ENCODE measurements at regions not wholly inside any gene's neighbourhood (a gene's known extent, or its start where the extent isn't known, plus 50 kb on each side); places are given as distances from the start of the nearest gene placed in this dataset.
"Not testable (repeated sequence)": the region's sequence is repeated elsewhere in the genome, so short reads cannot be mapped to it uniquely, and the experiment has no call there.

- Histone ChIP-seq H3K79me2 (ENCODE audit: insufficient read depth, low read length) (no peaks in the 10 kb centered on the region), H3K14ac (ENCODE audit: insufficient read depth, low read length) (no peak overlapping the region), H3K18ac (ENCODE audit: insufficient read length, low read depth, low read length) (no peak overlapping the region), H4K8ac (replicated peaks; ENCODE audit: insufficient read length, low read depth, low read length) (no peak overlapping the region), H3K4me2 (ENCODE audit: insufficient read depth, insufficient read length, low read length) (no peak overlapping the region), H3K27me3 (ENCODE audit: insufficient read depth, low read length) (no peaks in the 10 kb centered on the region), H3K79me1 (ENCODE audit: insufficient read depth, low read depth, low read length, poor library complexity, severe bottlenecking) (no peaks in the 10 kb centered on the region), H4K5ac (ENCODE audit: insufficient read length, low read depth, low read length) (no peak overlapping the region), H2BK20ac (ENCODE audit: low read depth, low read length, poor library complexity, severe bottlenecking) (no peak overlapping the region), H3K27ac (ENCODE audit: insufficient read length, low read depth, low read length) (no peak overlapping the region), H3K23ac (ENCODE audit: insufficient read length, low read depth, low read length) (no peak overlapping the region), H3K23me2 (ENCODE audit: insufficient read length, low read depth, low read length, poor library complexity, severe bottlenecking) (no peaks in the 10 kb centered on the region), H2BK12ac (ENCODE audit: insufficient read length, low read depth, low read length) (no peak overlapping the region), H2BK5ac (ENCODE audit: insufficient read length, low read length) (no peak overlapping the region), H2AFZ (ENCODE audit: low read length) (no peak overlapping the region), H2AK5ac (ENCODE audit: insufficient read length, low read length) (no peak overlapping the region), H4K91ac (ENCODE audit: insufficient read length, low read depth, low read length) (no peak overlapping the region), H3K56ac (ENCODE audit: insufficient read length, low read depth, low read length) (no peak overlapping the region), H2BK120ac (ENCODE audit: low read depth, low read length, poor library complexity, severe bottlenecking) (no peak overlapping the region), H3K9ac (ENCODE audit: extremely low read depth, insufficient read length, low read length) (no peak overlapping the region), H3T11ph (ENCODE audit: low read length) (no peak overlapping the region), H3K4ac (ENCODE audit: low read depth, low read length) (no peak overlapping the region), H2BK15ac (ENCODE audit: low read depth, low read length) (no peak overlapping the region), H3K9me3 (ENCODE audit: control insufficient read depth, low read depth, low read length) (no peaks in the 10 kb centered on the region), H3K4me1 (ENCODE audit: insufficient read depth, low read length) (no peaks in the 10 kb centered on the region), H4K20me1 (ENCODE audit: control insufficient read depth, insufficient read depth, insufficient read length) (no peaks in the 10 kb centered on the region)
- no peaks in the 10 kb centered on the region; the same call in 1 of the 2 replicates for H3K27me3 Mint-ChIP-seq (ENCODE audit: low read depth)
- WGBS (ENCODE audit: extremely low coverage, insufficient read length, low lambda C conversion rate), result no CpG with 5 or more reads among the region's 4 CpGs
- H3K36me3 Mint-ChIP-seq (ENCODE audit: insufficient read depth in 1 of 3, low read depth in 3 of 3), result peaks cover 3 to 17% (median 4%) of the 10 kb centered on the region in 3 experiments; a peak in 6 of 7 replicates
- peaks cover 12 to 22% of the 10 kb centered on the region in 2 experiments for H3K9me3 Mint-ChIP-seq
- DNase-seq, result no peak
- TF ChIP-seq, protein P1, sequence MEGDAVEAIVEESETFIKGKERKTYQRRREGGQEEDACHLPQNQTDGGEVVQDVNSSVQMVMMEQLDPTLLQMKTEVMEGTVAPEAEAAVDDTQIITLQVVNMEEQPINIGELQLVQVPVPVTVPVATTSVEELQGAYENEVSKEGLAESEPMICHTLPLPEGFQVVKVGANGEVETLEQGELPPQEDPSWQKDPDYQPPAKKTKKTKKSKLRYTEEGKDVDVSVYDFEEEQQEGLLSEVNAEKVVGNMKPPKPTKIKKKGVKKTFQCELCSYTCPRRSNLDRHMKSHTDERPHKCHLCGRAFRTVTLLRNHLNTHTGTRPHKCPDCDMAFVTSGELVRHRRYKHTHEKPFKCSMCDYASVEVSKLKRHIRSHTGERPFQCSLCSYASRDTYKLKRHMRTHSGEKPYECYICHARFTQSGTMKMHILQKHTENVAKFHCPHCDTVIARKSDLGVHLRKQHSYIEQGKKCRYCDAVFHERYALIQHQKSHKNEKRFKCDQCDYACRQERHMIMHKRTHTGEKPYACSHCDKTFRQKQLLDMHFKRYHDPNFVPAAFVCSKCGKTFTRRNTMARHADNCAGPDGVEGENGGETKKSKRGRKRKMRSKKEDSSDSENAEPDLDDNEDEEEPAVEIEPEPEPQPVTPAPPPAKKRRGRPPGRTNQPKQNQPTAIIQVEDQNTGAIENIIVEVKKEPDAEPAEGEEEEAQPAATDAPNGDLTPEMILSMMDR (conservative IDR thresholded peaks at IDR 0.05), result no peak
- H3K4me1 Mint-ChIP-seq, result peaks cover 8 to 9% of the 10 kb centered on the region in 2 experiments
- H3K4me3 Mint-ChIP-seq, result no peak overlapping the region
- no peak overlapping the region for H3K27ac Mint-ChIP-seq
Observed at GRCh38 chr21:35159881-35160280, 110.8 kb upstream of the RUNX1 start.

DNA sequence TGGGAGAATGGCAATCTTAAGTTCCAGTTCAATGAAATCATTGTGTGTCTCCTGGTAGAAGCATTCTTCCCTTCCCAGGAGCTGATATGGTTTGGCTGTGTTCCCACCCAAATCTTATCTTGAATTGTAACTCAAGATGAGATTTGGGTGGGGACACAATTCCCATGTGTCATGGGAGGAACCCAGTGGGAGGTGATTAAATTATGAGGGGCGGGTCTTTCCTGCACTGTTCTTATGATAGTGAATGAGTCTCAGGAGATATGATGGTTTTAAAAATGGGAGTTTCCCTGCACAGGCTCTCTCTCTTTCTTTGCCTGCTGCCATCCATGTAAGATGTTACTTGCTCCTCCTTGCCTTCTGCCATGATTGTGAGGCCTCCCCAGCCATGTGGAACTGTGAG lies 108.3 kb upstream of the RUNX1 start:
- H3K23me2 ChIP-seq (ENCODE audit: insufficient read length, low read depth, low read length, poor library complexity, severe bottlenecking); H3K27me3 Mint-ChIP-seq (ENCODE audit: low read depth); H3K23ac ChIP-seq (ENCODE audit: insufficient read length, low read depth, low read length); H3T11ph ChIP-seq (ENCODE audit: low read length); H3K79me2 ChIP-seq (ENCODE audit: insufficient read depth, low read length); H3K4ac ChIP-seq (ENCODE audit: low read depth, low read length); H2BK12ac ChIP-seq (ENCODE audit: insufficient read length, low read depth, low read length); DNase-seq; H3K56ac ChIP-seq (ENCODE audit: insufficient read length, low read depth, low read length); H2BK5ac ChIP-seq (ENCODE audit: insufficient read length, low read length); H2AK5ac ChIP-seq (ENCODE audit: insufficient read length, low read length); H2BK20ac ChIP-seq (ENCODE audit: low read depth, low read length, poor library complexity, severe bottlenecking); H2BK120ac ChIP-seq (ENCODE audit: low read depth, low read length, poor library complexity, severe bottlenecking); H2BK15ac ChIP-seq (ENCODE audit: low read depth, low read length); H4K8ac ChIP-seq (replicated peaks; ENCODE audit: insufficient read length, low read depth, low read length); H3K18ac ChIP-seq (ENCODE audit: insufficient read length, low read depth, low read length); H3K4me1 Mint-ChIP-seq; H3K4me2 ChIP-seq (ENCODE audit: insufficient read depth, insufficient read length, low read length); H3K9ac ChIP-seq (ENCODE audit: extremely low read depth, insufficient read length, low read length); H2AFZ ChIP-seq (ENCODE audit: low read length); H3K27me3 ChIP-seq (ENCODE audit: insufficient read depth, low read length); H3K79me1 ChIP-seq (ENCODE audit: insufficient read depth, low read depth, low read length, poor library complexity, severe bottlenecking); H3K9me3 ChIP-seq (ENCODE audit: control insufficient read depth, low read depth, low read length); H4K20me1 ChIP-seq (ENCODE audit: control insufficient read depth, insufficient read depth, insufficient read length); H4K5ac ChIP-seq (ENCODE audit: insufficient read length, low read depth, low read length); H3K27ac ChIP-seq (ENCODE audit: insufficient read length, low read depth, low read length); H3K4me1 ChIP-seq (ENCODE audit: insufficient read depth, low read length); H4K91ac ChIP-seq (ENCODE audit: insufficient read length, low read depth, low read length); H3K27ac Mint-ChIP-seq; H3K14ac ChIP-seq (ENCODE audit: insufficient read depth, low read length); H3K4me3 Mint-ChIP-seq: not testable (repeated sequence)
- H3K36me3 Mint-ChIP-seq (ENCODE audit: insufficient read depth in 1 of 3, low read depth in 3 of 3), result peaks cover 3 to 17% (median 4%) of the 10 kb centered on the region in 3 experiments; a peak in 6 of 7 replicates
- peaks cover 12 to 22% of the 10 kb centered on the region in 2 experiments for H3K9me3 Mint-ChIP-seq
- no CpG with 5 or more reads among the region's 1 CpG for WGBS (ENCODE audit: extremely low coverage, insufficient read length, low lambda C conversion rate)

Data from H9 (cell line).